GM21360 (cell line): ENCODE measurements at regions not wholly inside any gene's neighbourhood (a gene's known extent, or its start where the extent isn't known, plus 50 kb on each side); places are given as distances from the start of the nearest gene placed in this dataset.

ENCODE experiments used
- ATAC-seq: cut with Tn5 transposase; IDR thresholded peaks from one replicate; pipeline ENCODE4 v1.9.1; 2021; ENCODE audit warnings: mild to moderate bottlenecking, moderate library complexity; ENCODE audit not compliant: unreplicated experiment

DNA sequence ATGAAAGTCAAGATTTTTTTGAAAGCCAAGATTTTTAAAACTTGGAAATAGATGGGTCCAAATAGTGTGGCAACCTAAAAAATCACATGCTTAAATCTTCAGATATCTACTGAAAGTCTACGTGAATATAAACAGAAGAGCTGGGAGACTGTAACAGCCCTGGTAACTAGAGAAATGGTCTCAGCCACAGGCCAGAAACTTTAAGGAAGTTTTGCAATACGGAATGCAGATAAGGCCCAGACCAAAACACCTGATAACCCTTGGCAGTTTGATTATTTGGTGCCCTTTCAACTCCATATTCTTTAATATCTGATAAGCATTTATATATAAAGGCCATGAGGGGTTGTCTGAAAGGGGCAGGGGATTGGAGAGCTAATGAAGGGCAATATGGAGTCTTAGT lies 537.3 kb upstream of the TGFBR2 start:
- ATAC-seq = no peak

DNA sequence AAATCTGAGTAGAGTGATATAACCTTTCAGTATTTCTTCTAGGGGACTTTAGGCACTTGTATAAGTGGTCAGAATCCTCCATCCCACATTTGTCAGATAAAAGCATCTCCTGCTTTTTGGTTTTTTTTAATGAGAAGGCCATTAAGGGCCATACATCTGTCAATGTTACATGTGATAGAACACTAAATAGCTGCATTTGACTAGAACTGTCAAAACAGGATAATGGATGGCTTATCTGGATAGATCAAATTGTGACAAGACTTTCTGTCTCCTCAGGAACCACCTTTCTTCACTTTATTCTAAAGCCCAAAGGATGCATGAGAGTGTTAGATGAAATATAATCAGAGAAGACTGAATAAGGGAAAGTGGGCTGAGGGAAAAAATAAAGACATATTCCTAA lies 533.4 kb upstream of the TGFBR2 start:
- no peak for ATAC-seq

DNA sequence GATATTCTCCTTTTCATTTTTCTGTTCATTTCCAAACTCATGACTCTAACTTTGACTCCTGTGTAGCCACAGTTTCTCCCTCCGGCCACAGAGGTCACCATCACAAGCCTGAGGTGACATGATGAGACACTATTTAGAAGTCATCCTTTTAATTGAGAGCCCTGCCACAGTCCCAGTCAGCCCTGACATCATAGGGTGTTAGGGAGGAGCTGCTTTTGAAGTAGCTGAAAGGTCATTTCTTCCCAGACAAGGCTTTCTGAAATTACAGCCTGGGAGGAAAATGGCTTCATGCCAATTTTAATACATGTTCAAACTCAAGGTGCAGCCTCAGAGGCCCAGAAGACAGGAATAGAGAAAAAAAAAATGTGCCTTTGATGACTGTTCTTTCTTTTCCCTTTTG lies 532.8 kb upstream of the TGFBR2 start:
- ATAC-seq = no peak

DNA sequence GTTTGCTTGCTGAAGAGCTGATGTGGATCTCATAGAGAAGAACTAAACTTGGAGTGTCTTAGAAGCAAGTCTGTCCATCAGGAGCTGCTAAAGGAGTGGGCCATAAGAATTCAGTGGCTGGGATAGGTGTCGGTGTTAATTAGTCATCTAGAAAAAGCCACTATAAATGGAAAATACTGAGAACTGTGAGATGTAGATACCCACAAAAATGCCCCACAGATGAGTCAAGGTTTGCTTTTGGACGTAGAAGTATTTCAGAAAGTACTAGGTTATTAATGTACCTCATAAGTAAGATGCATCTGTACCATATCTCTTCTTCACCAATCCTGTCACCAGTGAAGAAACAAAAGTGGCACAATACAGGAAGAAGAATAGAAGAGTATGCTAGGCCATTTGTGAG lies 530.9 kb upstream of the TGFBR2 start:
- ATAC-seq = no peak

DNA sequence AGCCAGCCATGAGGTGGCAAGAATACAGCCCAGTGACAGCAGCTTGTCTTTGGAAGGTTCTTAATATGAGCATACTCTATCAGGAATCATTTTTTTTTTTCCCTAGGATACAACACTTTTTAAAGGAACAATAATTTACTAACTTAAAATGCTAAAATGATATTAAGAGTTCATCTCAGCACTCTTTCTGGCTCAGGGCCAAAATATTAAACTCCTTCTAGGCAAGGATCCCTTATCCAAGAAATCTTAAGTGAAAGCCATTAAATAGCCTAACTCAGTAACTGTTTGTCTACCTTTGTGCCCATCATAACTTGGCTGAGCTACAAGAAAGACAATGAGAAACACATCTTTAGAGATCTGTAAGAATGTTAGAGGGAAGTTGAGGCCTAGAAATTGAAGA lies 529.5 kb upstream of the TGFBR2 start:
- ATAC-seq = no peak

DNA sequence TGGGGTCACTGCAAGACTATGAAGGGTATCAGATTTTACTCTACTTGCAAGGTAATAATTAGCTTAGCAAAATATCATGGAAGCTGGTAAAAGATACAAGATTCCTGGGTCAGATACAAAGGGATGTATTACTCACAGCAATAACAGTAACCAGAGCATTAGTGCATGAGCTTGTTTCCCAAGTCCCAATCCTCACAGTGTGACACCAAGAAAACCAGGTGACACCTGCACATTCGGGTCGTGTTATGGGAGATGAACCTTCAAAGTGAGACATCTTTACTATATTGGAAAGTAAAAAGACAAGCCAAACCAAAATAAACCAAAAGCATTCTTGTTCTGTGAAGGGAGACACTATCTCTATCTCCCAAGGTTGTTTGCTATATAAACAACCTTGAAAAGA lies 528.7 kb upstream of the TGFBR2 start:
- no peak for ATAC-seq

DNA sequence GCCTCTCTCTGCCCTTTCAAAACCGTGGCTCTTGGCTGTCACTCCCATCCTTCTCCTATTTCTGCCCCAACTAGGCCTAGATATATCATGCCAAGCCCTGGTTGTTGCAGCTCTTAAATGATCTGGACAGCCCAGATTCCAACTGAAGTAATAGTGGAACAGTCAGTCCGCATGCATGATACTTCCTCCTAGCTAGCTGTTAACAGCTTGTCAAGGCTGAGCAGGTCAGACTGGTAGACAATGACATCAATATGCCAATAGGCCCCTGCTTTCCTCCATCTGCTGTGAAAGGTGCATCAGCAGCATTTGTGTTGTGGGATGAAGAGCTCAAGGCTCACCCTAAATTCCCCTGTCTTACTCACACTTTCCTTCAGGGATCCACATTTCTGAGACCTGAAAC lies 527.7 kb upstream of the TGFBR2 start:
- no peak for ATAC-seq

DNA sequence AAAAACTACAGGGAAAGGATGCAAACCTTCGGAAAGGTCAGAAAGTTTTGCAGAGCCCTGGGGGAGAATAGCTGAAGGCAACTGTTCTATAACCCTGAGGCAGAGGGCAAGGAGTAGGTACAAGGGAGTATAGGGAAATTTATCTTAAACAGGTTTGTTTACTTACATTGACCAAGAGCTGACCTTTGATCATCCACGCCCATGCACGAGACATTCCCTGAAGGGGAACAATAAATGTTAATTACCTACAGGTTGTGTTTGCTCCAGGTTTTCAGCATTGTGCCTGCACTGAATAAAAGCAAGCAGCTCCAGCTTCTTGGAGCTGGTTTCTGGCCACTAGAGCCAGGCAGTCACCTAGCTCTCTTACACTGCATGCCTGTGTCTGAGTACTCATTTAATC lies 524.5 kb upstream of the TGFBR2 start:
- ATAC-seq = no peak

DNA sequence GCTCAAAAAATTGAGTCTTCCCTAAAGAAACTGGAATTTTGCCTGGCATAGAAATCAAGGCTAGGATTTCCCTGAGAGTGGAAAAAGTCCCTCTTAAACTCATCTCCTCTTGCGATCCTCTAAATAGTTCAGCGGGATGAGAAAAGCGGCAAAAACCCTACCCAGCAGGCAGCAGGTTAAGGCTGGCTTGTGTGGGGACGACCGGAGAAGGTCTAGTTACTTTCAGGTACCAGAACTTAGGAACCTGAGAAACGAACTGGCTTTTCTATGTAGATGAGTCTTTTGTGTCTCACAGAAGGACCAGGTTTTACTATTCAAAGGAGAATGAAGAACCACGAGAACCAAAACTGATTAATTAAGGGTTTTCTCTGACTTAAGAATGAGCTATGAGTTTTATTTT lies 523.7 kb upstream of the TGFBR2 start:
- ATAC-seq = no peak

DNA sequence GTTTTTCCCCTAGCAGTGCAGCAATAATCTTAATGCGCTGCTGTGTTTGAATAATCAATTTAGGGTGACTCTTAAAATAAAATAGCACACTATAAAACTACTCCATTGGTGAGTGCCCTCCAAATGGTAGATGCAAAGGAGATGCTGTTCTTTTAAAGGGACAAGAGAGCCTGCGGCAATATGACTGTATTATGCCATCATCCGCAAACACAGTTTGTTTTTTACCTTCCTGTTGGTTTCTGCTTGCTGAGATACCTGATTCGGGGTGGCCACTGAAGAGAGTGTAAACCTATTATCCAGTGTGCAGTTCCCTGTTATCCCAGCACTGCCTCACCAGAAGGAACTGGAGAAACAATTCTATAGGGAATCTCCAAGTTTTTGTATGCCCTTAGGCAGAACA lies 523.1 kb upstream of the TGFBR2 start:
- no peak for ATAC-seq

DNA sequence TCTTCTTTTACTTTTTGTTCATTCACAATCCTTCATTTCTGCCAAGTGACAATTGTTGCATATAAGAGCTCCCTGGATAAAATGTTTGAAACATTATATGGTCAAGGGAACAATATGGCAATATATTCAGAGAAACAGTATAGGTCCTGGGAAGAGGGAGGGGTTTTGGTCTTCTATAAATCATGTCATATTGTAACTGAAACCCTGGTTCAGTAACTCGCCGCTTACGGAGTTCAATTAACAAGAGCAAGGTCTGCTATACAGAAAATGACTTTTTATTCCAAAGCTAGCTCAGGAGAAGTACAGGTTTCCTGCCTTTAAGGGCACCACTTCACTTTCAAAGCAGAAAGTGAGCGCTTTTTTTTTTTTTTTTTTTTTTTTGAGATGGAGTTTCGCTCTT lies 522.1 kb upstream of the TGFBR2 start:
- ATAC-seq = no peak

DNA sequence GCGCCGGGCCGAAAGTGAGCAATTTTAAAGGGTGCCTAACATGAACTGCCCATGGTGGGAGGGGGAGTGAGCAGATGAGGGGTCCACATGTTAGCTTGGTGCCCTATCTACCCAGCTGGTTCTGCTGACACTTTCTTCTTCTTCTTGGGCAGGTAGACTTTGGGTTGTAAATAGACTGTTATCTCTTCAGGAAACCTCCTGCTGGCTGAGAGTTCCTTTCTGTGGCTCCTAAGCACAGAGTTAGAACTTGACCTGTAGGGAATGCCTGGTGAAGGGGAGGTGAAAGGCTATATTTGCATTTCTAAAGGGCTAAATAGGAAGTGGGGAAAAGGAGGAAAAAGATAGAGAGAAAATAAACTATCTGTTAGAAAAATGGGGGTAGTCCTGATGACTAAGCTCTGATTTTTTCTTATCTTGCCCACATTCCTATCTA lies 521.4 kb upstream of the TGFBR2 start:
- no peak for ATAC-seq

DNA sequence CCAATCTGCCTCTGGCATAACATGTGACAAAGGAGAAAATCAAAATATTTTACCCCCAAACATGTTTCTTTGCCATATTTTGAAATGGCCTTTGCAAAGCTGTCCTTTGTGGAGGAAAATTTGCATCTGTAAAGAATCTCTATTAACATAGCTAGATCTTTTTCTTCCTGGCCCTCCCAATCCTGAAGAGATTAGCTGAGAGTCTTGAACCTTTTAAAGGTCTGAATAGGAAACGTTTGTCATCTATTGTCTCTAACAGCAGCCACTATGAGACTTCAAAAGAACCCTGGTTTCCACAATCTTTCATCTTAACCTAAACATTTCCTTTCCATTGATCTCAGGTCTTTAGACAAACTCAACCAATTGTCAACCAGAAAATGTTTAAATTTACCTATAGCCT lies 520.9 kb upstream of the TGFBR2 start:
- no peak for ATAC-seq

DNA sequence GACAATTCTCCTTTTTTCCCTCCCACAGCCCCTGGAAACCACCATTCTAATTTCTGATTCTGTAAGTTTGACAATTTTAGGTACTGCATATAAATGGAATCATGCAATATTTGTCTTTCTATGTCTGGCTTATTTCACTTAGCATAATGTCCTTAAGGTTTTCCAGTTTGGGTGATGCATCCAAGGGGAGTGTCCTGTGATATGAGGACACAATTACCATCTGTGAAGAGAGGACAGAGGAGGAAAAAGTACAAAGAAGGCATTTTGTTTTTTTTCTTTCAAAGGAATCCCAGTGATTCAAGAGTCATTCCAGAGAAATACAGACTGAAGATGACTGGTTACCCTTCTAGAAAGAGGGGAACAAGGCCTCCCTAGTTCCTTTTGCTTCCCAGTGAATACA lies 514.7 kb upstream of the TGFBR2 start:
- ATAC-seq = no peak

DNA sequence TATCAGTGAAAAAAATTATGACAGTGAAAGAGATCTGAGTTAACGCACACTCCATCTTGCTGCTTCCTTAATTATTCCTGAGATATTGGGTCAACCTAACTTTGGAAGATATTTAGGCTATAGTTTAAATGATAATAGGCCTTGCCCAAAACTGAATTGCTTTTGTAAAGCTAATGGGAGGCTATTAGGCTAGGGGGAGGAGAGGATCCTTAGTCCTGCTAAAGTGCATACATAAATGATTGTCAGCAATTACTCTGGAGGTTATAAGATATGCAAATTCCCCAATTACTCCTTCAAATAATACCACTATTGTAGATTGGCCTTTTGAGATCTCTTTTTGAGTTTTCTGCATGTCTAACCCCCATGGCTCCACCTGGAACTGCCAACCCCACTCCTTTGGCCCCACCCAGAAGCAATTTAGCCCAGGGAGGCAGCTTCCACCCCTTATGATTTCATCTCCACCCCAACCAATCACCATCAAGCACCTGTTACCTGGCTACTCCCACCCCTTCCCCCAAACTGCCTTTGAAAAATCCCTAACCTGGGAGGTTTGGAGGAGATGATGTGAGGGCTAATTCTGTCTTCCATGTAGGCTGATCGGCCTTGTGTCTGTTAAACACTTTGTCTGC lies 509.3 kb upstream of the TGFBR2 start:
- no peak for ATAC-seq

DNA sequence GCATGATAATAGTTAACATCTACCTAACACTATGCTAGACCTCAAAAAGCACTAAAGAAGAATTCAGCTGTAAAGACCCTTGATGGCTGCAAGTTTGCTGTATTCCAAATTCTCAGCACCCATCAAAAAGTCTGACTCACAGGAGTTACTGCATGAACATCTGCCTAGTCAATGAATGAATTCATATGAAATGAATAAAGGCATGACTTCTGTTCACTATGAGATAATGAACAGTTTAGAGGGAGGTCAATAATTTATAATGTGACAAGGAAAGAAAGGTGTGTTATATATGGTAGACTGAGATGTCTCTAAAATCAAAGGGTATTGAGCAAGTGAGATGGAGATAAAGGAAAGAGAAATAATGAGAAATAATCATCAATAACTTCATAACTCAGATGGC lies 508.2 kb upstream of the TGFBR2 start:
- no peak for ATAC-seq

DNA sequence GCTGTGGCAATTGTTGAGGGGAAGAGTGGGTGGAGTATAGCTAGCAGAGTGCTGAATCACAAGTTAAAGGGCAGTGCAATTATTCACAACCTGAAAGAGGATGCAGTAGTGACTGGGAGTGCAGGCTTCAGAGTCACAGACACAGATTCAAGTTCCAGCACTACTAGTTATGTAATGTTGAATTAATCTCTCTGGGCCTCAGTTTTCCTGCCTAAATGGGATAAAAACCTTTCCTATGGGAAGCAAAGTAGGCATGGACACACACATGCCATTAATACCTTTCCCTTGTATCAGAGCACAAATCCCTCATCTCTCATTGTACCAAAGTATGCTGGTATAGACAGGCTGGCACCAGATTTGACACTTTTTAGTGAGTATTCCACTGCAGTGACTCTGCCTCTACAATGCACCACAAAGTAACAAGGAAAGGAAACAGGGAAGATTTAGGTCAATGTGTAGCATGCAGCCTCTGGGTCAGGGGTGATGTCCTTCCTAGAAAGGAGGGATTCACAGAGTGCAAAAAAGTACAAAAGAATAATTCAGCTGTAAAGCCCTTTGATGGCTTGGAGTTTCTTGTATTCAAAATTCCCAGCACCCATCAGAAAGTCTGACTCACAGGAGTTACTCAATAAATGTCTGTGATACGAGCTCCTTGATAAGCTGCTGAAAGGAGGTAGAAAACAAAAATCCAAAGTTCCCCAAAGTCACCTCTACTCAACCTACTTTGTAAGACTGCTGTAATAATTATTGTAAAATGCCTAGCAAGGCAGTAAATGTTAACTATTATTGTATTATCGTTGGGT lies 507.5 kb upstream of the TGFBR2 start:
- ATAC-seq = no peak

DNA sequence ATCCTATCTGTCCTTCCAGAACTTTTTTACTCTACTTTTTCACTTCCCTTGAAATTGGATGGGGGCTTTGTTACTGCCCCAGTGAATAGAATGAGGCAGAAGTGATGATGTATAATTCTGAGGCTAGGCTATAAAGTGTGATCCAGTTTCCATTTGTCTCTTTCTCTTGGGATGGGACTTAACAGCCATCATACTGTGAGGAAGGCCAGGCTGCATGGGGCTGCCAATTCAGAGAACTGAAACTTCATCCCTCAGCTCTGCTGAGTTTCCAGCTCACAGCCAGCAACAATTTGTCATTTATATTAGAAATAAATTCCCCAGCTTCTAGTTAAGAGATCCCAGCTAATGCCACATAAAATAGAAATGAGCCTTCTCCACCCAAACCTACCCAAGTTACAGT lies 504.0 kb upstream of the TGFBR2 start:
- ATAC-seq = no peak

DNA sequence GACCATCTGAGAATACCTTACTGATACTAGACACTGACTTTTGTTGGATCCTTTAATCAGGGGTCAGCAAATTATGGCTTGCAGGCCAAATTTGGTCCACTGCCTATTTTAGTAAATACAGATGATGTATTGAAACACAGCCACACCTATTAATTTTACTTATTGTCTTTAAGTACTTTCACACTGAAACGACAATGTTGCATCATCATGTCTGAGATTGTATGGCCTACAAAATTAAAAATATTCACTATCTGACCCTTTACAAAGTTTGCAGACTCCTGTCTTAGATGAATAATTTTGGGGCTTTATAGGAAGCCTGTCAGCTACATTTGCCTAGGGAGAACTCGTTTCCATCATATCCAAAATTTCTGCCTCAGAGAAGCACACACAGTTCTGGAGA lies 503.2 kb upstream of the TGFBR2 start:
- no peak for ATAC-seq

DNA sequence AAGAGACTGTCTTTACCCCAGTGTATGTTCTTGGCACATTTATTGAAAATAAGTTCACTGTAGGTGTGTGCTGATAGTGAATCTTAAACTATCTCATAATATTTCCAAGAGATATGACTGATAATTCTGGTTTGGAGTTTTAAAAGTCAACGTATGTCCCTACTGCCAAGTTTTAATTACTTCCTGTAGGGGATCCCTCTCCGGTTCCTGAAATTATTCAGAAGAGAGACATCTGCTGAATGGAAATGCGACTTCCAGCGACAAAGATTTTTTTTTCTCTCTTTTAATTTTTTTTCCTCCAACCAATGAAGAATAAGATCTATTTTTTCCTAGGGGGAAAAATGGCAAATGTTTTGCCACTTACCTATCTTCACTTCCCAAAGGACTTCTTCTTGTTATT lies 498.9 kb upstream of the TGFBR2 start:
- ATAC-seq = no peak

DNA sequence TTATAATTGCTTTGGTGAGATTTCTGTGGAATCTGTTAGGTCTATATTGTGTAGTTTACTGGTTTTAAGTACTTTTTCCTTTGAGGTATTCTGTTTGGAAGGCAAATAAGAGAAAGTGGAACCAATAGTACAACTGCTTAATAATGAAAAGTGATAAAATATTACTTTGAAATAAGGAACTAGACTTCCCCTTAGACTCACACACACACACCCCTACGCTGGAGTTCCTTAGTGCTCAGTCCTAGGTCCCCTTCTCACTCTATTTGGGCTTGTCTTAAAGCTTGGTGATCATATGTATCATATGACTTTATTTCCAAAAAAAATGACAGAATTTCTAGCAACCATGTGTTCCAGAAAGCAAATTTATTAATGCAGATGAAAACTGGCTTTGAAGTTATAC lies 494.0 kb upstream of the TGFBR2 start:
- no peak for ATAC-seq

DNA sequence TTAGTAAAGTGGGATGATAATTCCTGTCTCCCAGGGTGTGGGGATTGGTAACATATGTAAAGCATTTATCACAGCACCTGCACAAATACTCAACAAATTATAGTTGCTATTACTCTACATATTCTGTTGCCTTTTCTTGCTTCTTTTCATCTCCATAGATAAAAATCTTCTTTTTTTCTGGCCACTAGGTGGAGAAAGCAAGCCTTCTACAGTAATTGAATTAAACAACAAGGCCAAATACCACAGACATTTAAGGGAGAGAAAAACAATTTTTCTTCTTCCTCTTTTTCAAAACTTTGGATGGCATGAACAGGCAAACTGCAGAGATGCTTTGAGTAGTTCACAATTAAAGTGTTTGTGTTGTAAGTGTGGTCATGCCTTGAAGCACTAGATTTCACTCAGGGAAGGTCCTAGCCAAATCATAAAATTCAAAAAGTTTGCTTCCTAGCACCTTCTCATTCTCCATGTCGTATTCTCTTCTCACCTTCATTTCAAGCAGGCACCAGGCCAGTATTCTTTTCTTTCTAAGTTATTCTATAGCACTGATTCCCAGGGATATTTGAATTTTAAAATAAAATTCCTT lies 493.4 kb upstream of the TGFBR2 start:
- no peak for ATAC-seq
